ENCODE measurements at regions not wholly inside any gene's neighbourhood (a gene's known extent, or its start where the extent isn't known, plus 50 kb on each side); places are given as distances from the start of the nearest gene placed in this dataset.
A peak's percentile ranks its signal among the peaks of the same experiment; 100 is the strongest.

DNA sequence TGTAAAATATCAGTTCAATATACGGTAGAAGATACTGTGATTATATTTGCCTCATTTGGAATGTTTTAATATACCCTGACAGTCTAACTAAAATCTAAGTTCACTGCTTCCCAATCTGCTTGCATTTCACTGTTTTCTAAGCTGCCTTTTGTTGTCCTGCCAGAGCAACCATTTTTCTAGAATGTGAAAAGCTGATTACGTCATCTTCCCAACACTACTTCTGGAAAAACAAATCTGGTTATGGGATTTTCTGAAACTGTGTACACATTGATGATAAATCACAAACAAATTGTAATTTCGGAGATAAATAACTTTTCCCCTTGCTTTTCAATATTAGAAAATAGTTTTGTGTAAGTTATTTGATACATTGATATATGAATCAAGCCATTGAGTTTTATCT is 1529.0 kb downstream of the CDH11 start:
- Histone ChIP-seq H3K9ac (ENCODE audit: control insufficient read depth, insufficient read depth, low read length) (no peak overlapping the region), H3K4me2 (ENCODE audit: control insufficient read depth, insufficient read depth) (no peak overlapping the region), H3K27ac (ENCODE audit: control insufficient read depth, insufficient read depth) (no peak overlapping the region), H3K4me1 (ENCODE audit: control insufficient read depth, insufficient read depth, low read length) (no peaks in the 10 kb centered on the region), H4K20me1 (ENCODE audit: control insufficient read depth, insufficient read depth) (no peaks in the 10 kb centered on the region), H2AFZ (ENCODE audit: control insufficient read depth, low read depth, low read length) (no peak overlapping the region), H3K36me3 (ENCODE audit: control insufficient read depth in 2 of 2, insufficient read depth in 2 of 2, low read length in 1 of 2) (no peaks in the 10 kb centered on the region), H3K4me3 (no peak overlapping the region), H3K9me3 (replicated peaks; ENCODE audit: control insufficient read depth, insufficient read depth, low read length) (no peaks in the 10 kb centered on the region), H3K27me3 (replicated peaks in 1 of 2; ENCODE audit: control insufficient read depth in 2 of 2, insufficient read depth in 2 of 2, low read length in 1 of 2) (no peaks in the 10 kb centered on the region), H3K79me2 (ENCODE audit: control insufficient read depth, insufficient read depth, low read length) (no peaks in the 10 kb centered on the region)
- ChIA-PET CTCF (no interaction called here), POLR2A (no interaction called here), RAD21 (ENCODE audit: unreplicated experiment) (no interaction called here), SMC1A (ENCODE audit: uncharacterized antibody, unreplicated experiment) (interaction anchor here (1.2 to 1.6 kb wide), 2 partner anchors 8 to 17 kb away, joined by 3 read pairs; no protein-coding TSS in a partner anchor)
- no peak for TF ChIP-seq MYC (IDR thresholded peaks at IDR 0.05; ENCODE audit: insufficient read depth, insufficient read length, insufficient replicate concordance, low read length, severe bottlenecking)
- TF ChIP-seq ATF7 (IDR thresholded peaks at IDR 0.05; ENCODE audit: low read depth): 0 out of 2 replicates have a peak, but pooled peaks have one; percentile 28
- FAIRE-seq (no peak), DNase-seq (ENCODE audit: low read depth, low spot score) (no peak), ATAC-seq (no peak)
- in situ Hi-C loops (cut with MboI): no loop called here
- BruUV-seq (replicated peaks): no TSS peak
- 28% methylated on average over 3 of the region's 3 CpGs for WGBS (ENCODE audit: insufficient coverage, insufficient replicate concordance, low lambda C conversion rate, missing lambda C conversion rate)
- intact Hi-C loops (cut with micrococcal nuclease; ENCODE audit: unreplicated experiment): no loop called here

DNA sequence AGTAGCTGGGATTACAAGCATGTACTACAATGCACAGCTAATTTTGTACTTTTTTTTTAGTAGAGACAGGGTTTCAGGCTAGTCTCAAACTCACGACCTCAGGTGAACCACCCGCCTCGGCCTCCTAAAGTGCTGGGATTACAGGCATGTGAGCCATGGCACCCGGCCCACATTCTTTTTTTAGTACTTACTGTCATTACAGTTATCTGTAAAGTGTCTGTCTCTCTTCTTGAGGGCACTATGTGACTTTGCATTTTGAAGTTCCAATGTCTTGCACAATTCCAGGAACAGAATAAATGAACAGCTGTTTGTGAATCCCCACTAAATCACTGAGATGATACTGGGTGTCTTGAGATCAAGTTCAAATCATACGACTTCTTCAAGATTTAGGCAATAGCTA is 1540.3 kb downstream of the CDH11 start:
- no peak for FAIRE-seq
- ChIA-PET POLR2A (no interaction called here), SMC1A (ENCODE audit: uncharacterized antibody, unreplicated experiment) (no interaction called here), RAD21 (ENCODE audit: unreplicated experiment) (no interaction called here), CTCF (no interaction called here)
- no peak for ATAC-seq
- H3K27me3 ChIP-seq (replicated peaks in 1 of 2; ENCODE audit: control insufficient read depth in 2 of 2, insufficient read depth in 2 of 2, low read length in 1 of 2): no peaks in the 10 kb centered on the region
- no peak overlapping the region for H3K4me2 ChIP-seq (ENCODE audit: control insufficient read depth, insufficient read depth)
- no peak for TF ChIP-seq JUND (IDR thresholded peaks at IDR 0.05; ENCODE audit: low read depth, low read length)
- no peak for TF ChIP-seq BRCA1 (IDR thresholded peaks at IDR 0.05; ENCODE audit: low read depth, low read length)
- TF ChIP-seq NBN (IDR thresholded peaks at IDR 0.05): no peak
- TF ChIP-seq YY1 (IDR thresholded peaks at IDR 0.05; ENCODE audit: low read depth, low read length): no peak
- no peak for TF ChIP-seq HDAC6 (IDR thresholded peaks at IDR 0.05; ENCODE audit: unreplicated experiment)
- TF ChIP-seq, protein P1, sequence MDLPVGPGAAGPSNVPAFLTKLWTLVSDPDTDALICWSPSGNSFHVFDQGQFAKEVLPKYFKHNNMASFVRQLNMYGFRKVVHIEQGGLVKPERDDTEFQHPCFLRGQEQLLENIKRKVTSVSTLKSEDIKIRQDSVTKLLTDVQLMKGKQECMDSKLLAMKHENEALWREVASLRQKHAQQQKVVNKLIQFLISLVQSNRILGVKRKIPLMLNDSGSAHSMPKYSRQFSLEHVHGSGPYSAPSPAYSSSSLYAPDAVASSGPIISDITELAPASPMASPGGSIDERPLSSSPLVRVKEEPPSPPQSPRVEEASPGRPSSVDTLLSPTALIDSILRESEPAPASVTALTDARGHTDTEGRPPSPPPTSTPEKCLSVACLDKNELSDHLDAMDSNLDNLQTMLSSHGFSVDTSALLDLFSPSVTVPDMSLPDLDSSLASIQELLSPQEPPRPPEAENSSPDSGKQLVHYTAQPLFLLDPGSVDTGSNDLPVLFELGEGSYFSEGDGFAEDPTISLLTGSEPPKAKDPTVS (IDR thresholded peaks at IDR 0.05; ENCODE audit: low read depth, low read length): no peak
- no peak for TF ChIP-seq LARP7 (IDR thresholded peaks at IDR 0.05)
- TF ChIP-seq, protein P2, sequence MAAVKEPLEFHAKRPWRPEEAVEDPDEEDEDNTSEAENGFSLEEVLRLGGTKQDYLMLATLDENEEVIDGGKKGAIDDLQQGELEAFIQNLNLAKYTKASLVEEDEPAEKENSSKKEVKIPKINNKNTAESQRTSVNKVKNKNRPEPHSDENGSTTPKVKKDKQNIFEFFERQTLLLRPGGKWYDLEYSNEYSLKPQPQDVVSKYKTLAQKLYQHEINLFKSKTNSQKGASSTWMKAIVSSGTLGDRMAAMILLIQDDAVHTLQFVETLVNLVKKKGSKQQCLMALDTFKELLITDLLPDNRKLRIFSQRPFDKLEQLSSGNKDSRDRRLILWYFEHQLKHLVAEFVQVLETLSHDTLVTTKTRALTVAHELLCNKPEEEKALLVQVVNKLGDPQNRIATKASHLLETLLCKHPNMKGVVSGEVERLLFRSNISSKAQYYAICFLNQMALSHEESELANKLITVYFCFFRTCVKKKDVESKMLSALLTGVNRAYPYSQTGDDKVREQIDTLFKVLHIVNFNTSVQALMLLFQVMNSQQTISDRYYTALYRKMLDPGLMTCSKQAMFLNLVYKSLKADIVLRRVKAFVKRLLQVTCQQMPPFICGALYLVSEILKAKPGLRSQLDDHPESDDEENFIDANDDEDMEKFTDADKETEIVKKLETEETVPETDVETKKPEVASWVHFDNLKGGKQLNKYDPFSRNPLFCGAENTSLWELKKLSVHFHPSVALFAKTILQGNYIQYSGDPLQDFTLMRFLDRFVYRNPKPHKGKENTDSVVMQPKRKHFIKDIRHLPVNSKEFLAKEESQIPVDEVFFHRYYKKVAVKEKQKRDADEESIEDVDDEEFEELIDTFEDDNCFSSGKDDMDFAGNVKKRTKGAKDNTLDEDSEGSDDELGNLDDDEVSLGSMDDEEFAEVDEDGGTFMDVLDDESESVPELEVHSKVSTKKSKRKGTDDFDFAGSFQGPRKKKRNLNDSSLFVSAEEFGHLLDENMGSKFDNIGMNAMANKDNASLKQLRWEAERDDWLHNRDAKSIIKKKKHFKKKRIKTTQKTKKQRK (IDR thresholded peaks at IDR 0.05; ENCODE audit: low read depth, low read length): no peak
- no peak overlapping the region for H3K4me3 ChIP-seq
- H3K27ac ChIP-seq (ENCODE audit: control insufficient read depth, insufficient read depth): no peak overlapping the region
- in situ Hi-C loops (cut with MboI) (no loop called here), intact Hi-C loops (cut with micrococcal nuclease; ENCODE audit: unreplicated experiment) (no loop called here)
- no peak overlapping the region for H2AFZ ChIP-seq (ENCODE audit: control insufficient read depth, low read depth, low read length)
- no peaks in the 10 kb centered on the region for H3K4me1 ChIP-seq (ENCODE audit: control insufficient read depth, insufficient read depth, low read length)
- WGBS (ENCODE audit: insufficient coverage, insufficient replicate concordance, low lambda C conversion rate, missing lambda C conversion rate): 14% methylated on average over 5 of the region's 5 CpGs
- no TSS peak for BruUV-seq (replicated peaks)
- no peak for DNase-seq (ENCODE audit: low read depth, low spot score)
- H3K9ac ChIP-seq (ENCODE audit: control insufficient read depth, insufficient read depth, low read length): no peak overlapping the region
- H3K9me3 ChIP-seq (replicated peaks; ENCODE audit: control insufficient read depth, insufficient read depth, low read length): no peaks in the 10 kb centered on the region
- no peaks in the 10 kb centered on the region for H3K36me3 ChIP-seq (ENCODE audit: control insufficient read depth in 2 of 2, insufficient read depth in 2 of 2, low read length in 1 of 2)
- H4K20me1 ChIP-seq (ENCODE audit: control insufficient read depth, insufficient read depth): no peaks in the 10 kb centered on the region
- H3K79me2 ChIP-seq (ENCODE audit: control insufficient read depth, insufficient read depth, low read length): no peaks in the 10 kb centered on the region
